HCT116 (cell line): ENCODE measurements at regions not wholly inside any gene's neighbourhood (a gene's known extent, or its start where the extent isn't known, plus 50 kb on each side); places are given as distances from the start of the nearest gene placed in this dataset.

Source experiments
- ATAC-seq: fragments of 200-7000 bp; cut with Tn5 transposase; 2 replicates; pipeline ENCODE4 v1.9.1; 2020; ENCODE audit warnings: mild to moderate bottlenecking, moderate library complexity
- BruUV-seq: library from RNA; stranded (reverse); fragments of 400-500 nt; replicated peaks from 2 replicates; lab custom pipeline; 2021; lab: Mats Ljungman, UMichigan
- CTCF ChIA-PET: fragments of 300-600 bp; sonication (Branson Sonifier 250); formaldehyde crosslinking; loops from one replicate; lab custom pipeline; 2021; ENCODE audit warnings: antibody characterized with exemption; lab: Charles Lee
- POLR2A ChIA-PET: fragments of 300-600, 350-600 bp; sonication (Branson Sonifier 250); formaldehyde crosslinking; loops from one replicate; lab custom pipeline; 2021; ENCODE audit warnings: antibody characterized with exemption; lab: Charles Lee
- RAD21 ChIA-PET, 2 experiments: fragments of 300-600 bp; sonication (Branson Sonifier 250); formaldehyde crosslinking; loops; one replicate each; lab custom pipeline; 2023; ENCODE audit warnings: low total read pairs in 2 of 2; ENCODE audit not compliant: uncharacterized antibody in 2 of 2, unreplicated experiment in 2 of 2, low non-redundant PET in 1 of 2; lab: Charles Lee
- DNase-seq: peaks from one replicate; pipeline ENCODE4 v3.0.0-alpha.2; 2010; ENCODE audit warnings: low read depth, low spot score
- H2AFZ ChIP-seq: fragments of 200-600 bp; shearing (Covaris generic), sonication (generic); 2 replicates; pipeline ENCODE4 v1.6.1; 2017; ENCODE audit warnings: low read depth, mixed run types, mixed read lengths, antibody characterized with exemption, low read length; ENCODE audit not compliant: poor library complexity, severe bottlenecking
- H3K27ac ChIP-seq: 2 replicates; pipeline ENCODE4 v1.5.1; 2012; ENCODE audit warnings: low read depth, low read length
- H3K27me3 ChIP-seq: fragments of 200-600 bp; sonication (generic); 2 replicates; pipeline ENCODE4 v1.6.1; 2016; ENCODE audit warnings: mixed run types, low read length, mixed read lengths; ENCODE audit not compliant: insufficient read depth
- H3K36me3 ChIP-seq, 2 experiments: fragments of 200-500 bp in 1 of 2; fragments of 200-600 bp in 1 of 2; sonication (Bioruptor generic) in 1 of 2; sonication (generic) in 1 of 2; 2 replicates each; pipeline versions ENCODE4 v1.5.1 to v1.6.1; 2014 to 2016; ENCODE audit warnings: low read length in 2 of 2, inconsistent platforms in 1 of 2, mixed read lengths in 1 of 2, mixed run types in 1 of 2; ENCODE audit not compliant: insufficient read depth in 2 of 2, control insufficient read depth in 1 of 2
- H3K4me1 ChIP-seq, 2 experiments: fragments of 200-600 bp in 1 of 2; sonication (generic) in 1 of 2; 2 replicates each; pipeline versions ENCODE4 v1.5.1 to v1.6.1; 2012 to 2017; ENCODE audit warnings: low read length in 2 of 2, inconsistent platforms in 1 of 2, mild to moderate bottlenecking in 1 of 2, mixed read lengths in 1 of 2, mixed run types in 1 of 2, moderate library complexity in 1 of 2; ENCODE audit not compliant: insufficient read depth in 2 of 2, control insufficient read depth in 1 of 2
- H3K4me2 ChIP-seq: fragments of 200-600 bp; sonication (generic); 2 replicates; pipeline ENCODE4 v1.6.1; 2017; ENCODE audit warnings: mixed run types, low read length, mixed read lengths
- H3K4me3 ChIP-seq, 2 experiments: fragments of 200-600 bp in 1 of 2; sonication (generic) in 1 of 2; replicated peaks in 1 of 2; 2 replicates each; pipeline ENCODE4 v1.5.1; 2011 to 2016; ENCODE audit warnings: low read length in 2 of 2, control low read depth in 1 of 2, low read depth in 1 of 2, mild to moderate bottlenecking in 1 of 2, mixed read lengths in 1 of 2, mixed run types in 1 of 2
- H3K79me2 ChIP-seq: fragments of 200-600 bp; sonication (generic); 2 replicates; pipeline ENCODE4 v1.6.1; 2017; ENCODE audit warnings: mild to moderate bottlenecking, mixed run types, low read length, moderate library complexity, mixed read lengths; ENCODE audit not compliant: insufficient read depth
- H3K9ac ChIP-seq: fragments of 200-600 bp; sonication (generic); 2 replicates; pipeline ENCODE4 v1.6.1; 2016; ENCODE audit warnings: low read length, mixed read lengths
- H3K9me2 ChIP-seq: fragments of 200-600 bp; sonication (generic), shearing (Covaris generic); 2 replicates; pipeline ENCODE4 v1.6.1; 2017; ENCODE audit warnings: mixed run types, mild to moderate bottlenecking, moderate library complexity; ENCODE audit not compliant: insufficient read depth
- H3K9me3 ChIP-seq, 2 experiments: fragments of 200-500 bp in 1 of 2; fragments of 200-600 bp in 1 of 2; sonication (Bioruptor generic) in 1 of 2; sonication (generic) in 1 of 2; 2 replicates each; pipeline ENCODE4 v1.6.1; 2014 to 2017; ENCODE audit warnings: low read length in 2 of 2, mixed read lengths in 2 of 2, inconsistent platforms in 1 of 2, low read depth in 1 of 2, mild to moderate bottlenecking in 1 of 2, mixed run types in 1 of 2, moderate library complexity in 1 of 2; ENCODE audit not compliant: control insufficient read depth in 1 of 2, insufficient read depth in 1 of 2
- H4K20me1 ChIP-seq: fragments of 200-600 bp; sonication (generic), shearing (Covaris generic); 2 replicates; pipeline ENCODE4 v1.6.1; 2017; ENCODE audit warnings: mixed run types, mild to moderate bottlenecking, moderate library complexity; ENCODE audit not compliant: insufficient read depth
- CBX3 ChIP-seq: IDR thresholded peaks from 2 replicates; pipeline ENCODE4 v1.6.1; 2012; ENCODE audit warnings: low read depth
- CTCF ChIP-seq, 3 experiments: fragments of 200-600 bp in 1 of 3; sonication (generic) in 1 of 3; IDR thresholded peaks in 2 of 3; conservative IDR thresholded peaks in 1 of 3; 2 replicates each; pipeline ENCODE4 v1.5.1; 2012 to 2017; ENCODE audit warnings: low read depth in 2 of 3, low read length in 2 of 3, antibody characterized with exemption in 1 of 3, borderline replicate concordance in 1 of 3, control low read depth in 1 of 3, mild to moderate bottlenecking in 1 of 3, mixed read lengths in 1 of 3, mixed run types in 1 of 3, moderate library complexity in 1 of 3; ENCODE audit not compliant: insufficient read depth in 1 of 3
- EGR1 ChIP-seq: IDR thresholded peaks from 2 replicates; pipeline ENCODE4 v1.6.1; 2012; ENCODE audit warnings: low read depth
- EZH2phosphoT487 ChIP-seq: fragments of 200-600 bp; IDR thresholded peaks from 2 replicates; pipeline ENCODE4 v1.6.1; 2018; ENCODE audit warnings: antibody characterized with exemption, borderline replicate concordance
- MAX ChIP-seq: IDR thresholded peaks from 2 replicates; pipeline ENCODE4 v1.6.1; 2012
- POLR2A ChIP-seq: IDR thresholded peaks from 2 replicates; pipeline ENCODE4 v1.7.0; 2011; ENCODE audit warnings: borderline replicate concordance; ENCODE audit not compliant: insufficient read depth, insufficient read length; ENCODE audit errors: extremely low read depth
- POLR2AphosphoS5 ChIP-seq: IDR thresholded peaks from 2 replicates; pipeline ENCODE4 v1.6.1; 2011; ENCODE audit warnings: mild to moderate bottlenecking, low read depth, low read length, moderate library complexity
- RAD21 ChIP-seq: IDR thresholded peaks from 2 replicates; pipeline ENCODE4 v1.6.1; 2012; ENCODE audit warnings: low read depth, mild to moderate bottlenecking
- SIN3A ChIP-seq: IDR thresholded peaks from 2 replicates; pipeline ENCODE4 v1.6.1; 2012; ENCODE audit warnings: low read depth
- SP1 ChIP-seq: IDR thresholded peaks from 2 replicates; pipeline ENCODE4 v1.6.1; 2012; ENCODE audit warnings: low read depth
- TCF7L2 ChIP-seq: IDR thresholded peaks from 2 replicates; pipeline ENCODE4 v1.7.0; 2011; ENCODE audit warnings: borderline replicate concordance, inconsistent platforms; ENCODE audit not compliant: insufficient read depth, insufficient read length; ENCODE audit errors: extremely low read depth
- ZBTB33 ChIP-seq: IDR thresholded peaks from 2 replicates; pipeline ENCODE4 v1.6.1; 2011; ENCODE audit warnings: mild to moderate bottlenecking, low read length, moderate library complexity; ENCODE audit not compliant: insufficient replicate concordance; ENCODE audit errors: extremely low read depth
- intact Hi-C: fragments of 100-400 bp; cut with micrococcal nuclease; formaldehyde crosslinking; loops from 2 replicates; pipeline ENCODE4 v1.10.0; 2022

GRCh38 chr3:166809520-166809919 is 570.6 kb downstream of the ZBBX start:
- H3K27ac ChIP-seq: no peak overlapping the region
- H3K9ac ChIP-seq: no peak overlapping the region
- no peak overlapping the region for H3K4me3 ChIP-seq
- RAD21 ChIA-PET: no interaction called here
- no peak for DNase-seq
- POLR2A ChIA-PET: no interaction called here
- H2AFZ ChIP-seq: no peak overlapping the region
- H3K9me2 ChIP-seq: no peaks in the 10 kb centered on the region; the same call in 1 of the 2 replicates
- BruUV-seq: no TSS peak
- CTCF ChIA-PET: no interaction called here
- no peak for TF ChIP-seq MAX
- TF ChIP-seq TCF7L2: no peak
- TF ChIP-seq SIN3A: no peak
- no peak for TF ChIP-seq EZH2phosphoT487
- no peak for TF ChIP-seq CTCF (IDR thresholded peaks at IDR 0.05 in 2 of 3, conservative IDR thresholded peaks at IDR 0.05 in 1 of 3; ENCODE audit: borderline replicate concordance in 1 of 3, insufficient read depth in 1 of 3, low read depth in 2 of 3, low read length in 2 of 3)
- no peak for TF ChIP-seq POLR2AphosphoS5
- TF ChIP-seq SP1: no peak
- no peaks in the 10 kb centered on the region for H3K79me2 ChIP-seq
- H3K36me3 ChIP-seq: no peaks in the 10 kb centered on the region
- intact Hi-C loops: no loop called here
- H3K27me3 ChIP-seq: no peaks in the 10 kb centered on the region
- no peaks in the 10 kb centered on the region for H4K20me1 ChIP-seq
- no peak overlapping the region for H3K4me2 ChIP-seq
- no peaks in the 10 kb centered on the region for H3K9me3 ChIP-seq
- no peak for ATAC-seq
- no peaks in the 10 kb centered on the region for H3K4me1 ChIP-seq

- H3K4me1 ChIP-seq: no peaks in the 10 kb centered on the region
- CTCF ChIA-PET: no interaction called here
These were observed 591.2 kb downstream of the ZBBX start for GRCh38 chr3:166788936-166789335.

More at GRCh38 chr3:166788936-166789335, 591.2 kb downstream of the ZBBX start:
- Histone ChIP-seq H3K36me3 (no peaks in the 10 kb centered on the region), H3K9me2 (no peaks in the 10 kb centered on the region), H3K79me2 (no peaks in the 10 kb centered on the region), H3K9ac (no peak overlapping the region), H3K4me3 (no peak overlapping the region), H3K27me3 (no peaks in the 10 kb centered on the region), H3K4me2 (no peak overlapping the region), H2AFZ (no peak overlapping the region), H4K20me1 (no peaks in the 10 kb centered on the region), H3K9me3 (no peaks in the 10 kb centered on the region), H3K27ac (no peak overlapping the region)
- POLR2A ChIA-PET: no interaction called here
- intact Hi-C loops: no loop called here
- DNase-seq (no peak), ATAC-seq (no peak)
- RAD21 ChIA-PET: no interaction called here
- TF ChIP-seq TCF7L2 (no peak), CBX3 (no peak), EZH2phosphoT487 (no peak), ZBTB33 (no peak), POLR2A (no peak), EGR1 (no peak), RAD21 (no peak), CTCF (IDR thresholded peaks at IDR 0.05 in 2 of 3, conservative IDR thresholded peaks at IDR 0.05 in 1 of 3; ENCODE audit: borderline replicate concordance in 1 of 3, insufficient read depth in 1 of 3, low read depth in 2 of 3, low read length in 2 of 3) (no peak), MAX (no peak), POLR2AphosphoS5 (no peak)
- BruUV-seq: no TSS peak
